ENCODE measurements at regions not wholly inside any gene's neighbourhood (a gene's known extent, or its start where the extent isn't known, plus 50 kb on each side); places are given as distances from the start of the nearest gene placed in this dataset.

- TF ChIP-seq, protein P1, sequence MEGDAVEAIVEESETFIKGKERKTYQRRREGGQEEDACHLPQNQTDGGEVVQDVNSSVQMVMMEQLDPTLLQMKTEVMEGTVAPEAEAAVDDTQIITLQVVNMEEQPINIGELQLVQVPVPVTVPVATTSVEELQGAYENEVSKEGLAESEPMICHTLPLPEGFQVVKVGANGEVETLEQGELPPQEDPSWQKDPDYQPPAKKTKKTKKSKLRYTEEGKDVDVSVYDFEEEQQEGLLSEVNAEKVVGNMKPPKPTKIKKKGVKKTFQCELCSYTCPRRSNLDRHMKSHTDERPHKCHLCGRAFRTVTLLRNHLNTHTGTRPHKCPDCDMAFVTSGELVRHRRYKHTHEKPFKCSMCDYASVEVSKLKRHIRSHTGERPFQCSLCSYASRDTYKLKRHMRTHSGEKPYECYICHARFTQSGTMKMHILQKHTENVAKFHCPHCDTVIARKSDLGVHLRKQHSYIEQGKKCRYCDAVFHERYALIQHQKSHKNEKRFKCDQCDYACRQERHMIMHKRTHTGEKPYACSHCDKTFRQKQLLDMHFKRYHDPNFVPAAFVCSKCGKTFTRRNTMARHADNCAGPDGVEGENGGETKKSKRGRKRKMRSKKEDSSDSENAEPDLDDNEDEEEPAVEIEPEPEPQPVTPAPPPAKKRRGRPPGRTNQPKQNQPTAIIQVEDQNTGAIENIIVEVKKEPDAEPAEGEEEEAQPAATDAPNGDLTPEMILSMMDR (IDR thresholded peaks at IDR 0.05; ENCODE audit: poor library complexity, severe bottlenecking), result no peak
- TF ChIP-seq REST (IDR thresholded peaks at IDR 0.05; ENCODE audit: borderline replicate concordance) (no peak), SMC3 (conservative IDR thresholded peaks at IDR 0.05; ENCODE audit: poor library complexity) (no peak)
Observed at GRCh38 chr21:23977971-23978370, 1629.3 kb downstream of the MRPL39 start.

Measured in neural cell (in vitro differentiated cells).